ENCODE measurements at regions not wholly inside any gene's neighbourhood (a gene's known extent, or its start where the extent isn't known, plus 50 kb on each side); places are given as distances from the start of the nearest gene placed in this dataset.

- Histone ChIP-seq H3K9me3 (no peaks in the 10 kb centered on the region), H3K36me3 (no peaks in the 10 kb centered on the region), H3K4me3 (no peak overlapping the region), H3K27me3 (no peaks in the 10 kb centered on the region), H3K27ac (no peak overlapping the region), H3K4me1 (peaks cover 0 to 7% (median 0%) of the 10 kb centered on the region in 4 donors)
- intact Hi-C loops (cut with DNase I): no loop called here
- ATAC-seq (no peak), DNase-seq (no peak)
- TF ChIP-seq CTCF (IDR thresholded peaks at IDR 0.05): no peak
- TF ChIP-seq POLR2A (IDR thresholded peaks at IDR 0.05): no peak
- WGBS (ENCODE audit: insufficient coverage, low coverage, low lambda C conversion rate, missing lambda C conversion rate): 64% methylated on average over 3 of the region's 3 CpGs
Measured at GRCh38 chr3:113057117-113057516, 66.3 kb downstream of the GTPBP8 start.

GRCh38 chr3:113058188-113058587, 67.4 kb downstream of the GTPBP8 start:
- H3K27ac ChIP-seq: no peak overlapping the region
- intact Hi-C loops (cut with DNase I): no loop called here
- H3K4me1 ChIP-seq: peaks cover 0 to 7% (median 0%) of the 10 kb centered on the region in 4 donors
- ATAC-seq (no peak), DNase-seq (no peak)
- TF ChIP-seq POLR2A (IDR thresholded peaks at IDR 0.05) (no peak), CTCF (IDR thresholded peaks at IDR 0.05) (no peak)
- no peaks in the 10 kb centered on the region for H3K36me3 ChIP-seq
- no peak overlapping the region for H3K4me3 ChIP-seq
- H3K27me3 ChIP-seq: no peaks in the 10 kb centered on the region
- no peaks in the 10 kb centered on the region for H3K9me3 ChIP-seq
- WGBS (ENCODE audit: insufficient coverage, low coverage, low lambda C conversion rate, missing lambda C conversion rate): 77% methylated on average over 3 of the region's 3 CpGs

GRCh38 chr3:113062705-113063104, 71.9 kb downstream of the GTPBP8 start:
- TF ChIP-seq CTCF (IDR thresholded peaks at IDR 0.05) (no peak), POLR2A (IDR thresholded peaks at IDR 0.05) (no peak)
- Histone ChIP-seq H3K4me1 (no peaks in the 10 kb centered on the region), H3K4me3 (no peak overlapping the region), H3K27me3 (no peaks in the 10 kb centered on the region), H3K9me3 (peaks cover 0 to 6% (median 0%) of the 10 kb centered on the region in 4 donors), H3K27ac (no peak overlapping the region), H3K36me3 (no peaks in the 10 kb centered on the region)
- ATAC-seq (no peak), DNase-seq (no peak)
- intact Hi-C loops (cut with DNase I): no loop called here

GRCh38 chr3:113063126-113063894, 72.5 kb downstream of the GTPBP8 start:
- TF ChIP-seq CTCF (IDR thresholded peaks at IDR 0.05) (no peak), POLR2A (IDR thresholded peaks at IDR 0.05) (no peak)
- H3K27me3 ChIP-seq: no peaks in the 10 kb centered on the region
- DNase-seq (no peak), ATAC-seq (no peak)
- WGBS (ENCODE audit: insufficient coverage, low coverage, low lambda C conversion rate, missing lambda C conversion rate): 73% methylated on average over 4 of the region's 4 CpGs
- no peak overlapping the region for H3K27ac ChIP-seq
- H3K4me3 ChIP-seq: no peak overlapping the region
- H3K4me1 ChIP-seq: no peaks in the 10 kb centered on the region
- intact Hi-C loops (cut with DNase I): no loop called here
- peaks cover 0 to 6% (median 0%) of the 10 kb centered on the region in 4 donors for H3K9me3 ChIP-seq
- H3K36me3 ChIP-seq: no peaks in the 10 kb centered on the region

Measured in right lobe of liver (tissue), 6 donors.